BE2C (cell line): ENCODE measurements at regions not wholly inside any gene's neighbourhood (a gene's known extent, or its start where the extent isn't known, plus 50 kb on each side); places are given as distances from the start of the nearest gene placed in this dataset.

ENCODE experiments used
- DNase-seq: peaks from one replicate; pipeline ENCODE4 v3.0.0-alpha.2; 2020
- H3K27me3 ChIP-seq: fragments of 250-450 bp; sonication (Bioruptor Pico); 2 replicates; pipeline ENCODE4 v1.5.1; 2020; ENCODE audit warnings: mild to moderate bottlenecking
- H3K36me3 ChIP-seq: fragments of 250-450 bp; sonication (Bioruptor Pico); 2 replicates; pipeline ENCODE4 v1.5.1; 2020; ENCODE audit warnings: mild to moderate bottlenecking
- H3K4me1 ChIP-seq: fragments of 250-450 bp; sonication (Bioruptor Pico); 2 replicates; pipeline ENCODE4 v1.5.1; 2020
- H3K4me3 ChIP-seq: 2 replicates; pipeline ENCODE4 v1.5.1; 2011; ENCODE audit warnings: low read depth, low read length
- H3K9me3 ChIP-seq: fragments of 250-450 bp; sonication (Bioruptor Pico); 2 replicates; pipeline ENCODE4 v1.5.1; 2020
- TF ChIP-seq, protein P1 (sequence below): IDR thresholded peaks from 2 replicates; pipeline ENCODE4 v1.5.1; 2012; ENCODE audit warnings: mild to moderate bottlenecking, low read depth, low read length

DNA sequence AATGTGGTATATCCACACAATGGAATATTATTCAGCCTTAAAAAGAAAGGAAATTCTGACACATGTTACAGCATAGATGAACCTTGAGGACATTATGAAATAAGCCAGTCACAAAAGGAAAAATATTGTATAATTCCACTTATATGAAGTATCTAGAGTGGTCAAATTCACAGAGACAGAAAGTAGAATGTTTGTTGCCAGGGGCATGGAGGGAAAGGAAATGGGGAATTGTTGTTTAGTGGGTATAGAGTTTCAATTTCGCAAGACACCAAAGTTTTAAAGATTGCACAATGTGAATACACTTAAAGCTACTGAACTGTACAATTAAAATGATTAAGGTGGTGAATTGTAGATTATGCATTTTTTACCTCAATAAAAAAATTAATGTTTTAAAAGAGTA, 92.9 kb downstream of the TXNL1 start:
- H3K27me3 ChIP-seq = no peaks in the 10 kb centered on the region
- no peaks in the 10 kb centered on the region for H3K4me1 ChIP-seq
- no peak overlapping the region for H3K4me3 ChIP-seq
- H3K9me3 ChIP-seq = no peaks in the 10 kb centered on the region
- TF ChIP-seq, protein P1, sequence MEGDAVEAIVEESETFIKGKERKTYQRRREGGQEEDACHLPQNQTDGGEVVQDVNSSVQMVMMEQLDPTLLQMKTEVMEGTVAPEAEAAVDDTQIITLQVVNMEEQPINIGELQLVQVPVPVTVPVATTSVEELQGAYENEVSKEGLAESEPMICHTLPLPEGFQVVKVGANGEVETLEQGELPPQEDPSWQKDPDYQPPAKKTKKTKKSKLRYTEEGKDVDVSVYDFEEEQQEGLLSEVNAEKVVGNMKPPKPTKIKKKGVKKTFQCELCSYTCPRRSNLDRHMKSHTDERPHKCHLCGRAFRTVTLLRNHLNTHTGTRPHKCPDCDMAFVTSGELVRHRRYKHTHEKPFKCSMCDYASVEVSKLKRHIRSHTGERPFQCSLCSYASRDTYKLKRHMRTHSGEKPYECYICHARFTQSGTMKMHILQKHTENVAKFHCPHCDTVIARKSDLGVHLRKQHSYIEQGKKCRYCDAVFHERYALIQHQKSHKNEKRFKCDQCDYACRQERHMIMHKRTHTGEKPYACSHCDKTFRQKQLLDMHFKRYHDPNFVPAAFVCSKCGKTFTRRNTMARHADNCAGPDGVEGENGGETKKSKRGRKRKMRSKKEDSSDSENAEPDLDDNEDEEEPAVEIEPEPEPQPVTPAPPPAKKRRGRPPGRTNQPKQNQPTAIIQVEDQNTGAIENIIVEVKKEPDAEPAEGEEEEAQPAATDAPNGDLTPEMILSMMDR = no peak
- H3K36me3 ChIP-seq = no peaks in the 10 kb centered on the region
- DNase-seq = no peak

DNA sequence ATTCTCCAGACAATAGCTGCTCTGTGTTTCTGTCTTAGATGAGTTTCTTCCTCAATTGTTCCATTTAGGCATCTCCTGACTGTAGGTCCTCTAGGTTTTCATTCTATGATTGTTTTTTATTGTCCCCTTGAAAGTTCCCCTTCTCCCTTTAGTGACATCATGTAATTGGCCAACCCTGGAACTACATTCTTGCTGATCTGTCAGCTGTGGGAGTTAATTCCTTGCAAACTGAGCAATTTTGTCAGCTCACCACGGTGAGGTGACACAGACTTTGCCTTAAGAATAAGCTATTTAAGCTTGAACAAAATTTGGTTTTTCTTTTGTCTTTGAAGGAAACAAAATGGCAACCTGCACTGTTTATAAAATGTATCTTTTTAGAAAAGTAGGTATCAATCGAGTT, 95.9 kb downstream of the TXNL1 start:
- no peaks in the 10 kb centered on the region for H3K27me3 ChIP-seq
- no peaks in the 10 kb centered on the region for H3K36me3 ChIP-seq
- DNase-seq = no peak
- H3K9me3 ChIP-seq = no peaks in the 10 kb centered on the region
- no peaks in the 10 kb centered on the region for H3K4me1 ChIP-seq
- no peak overlapping the region for H3K4me3 ChIP-seq
- TF ChIP-seq, protein P1 = no peak

DNA sequence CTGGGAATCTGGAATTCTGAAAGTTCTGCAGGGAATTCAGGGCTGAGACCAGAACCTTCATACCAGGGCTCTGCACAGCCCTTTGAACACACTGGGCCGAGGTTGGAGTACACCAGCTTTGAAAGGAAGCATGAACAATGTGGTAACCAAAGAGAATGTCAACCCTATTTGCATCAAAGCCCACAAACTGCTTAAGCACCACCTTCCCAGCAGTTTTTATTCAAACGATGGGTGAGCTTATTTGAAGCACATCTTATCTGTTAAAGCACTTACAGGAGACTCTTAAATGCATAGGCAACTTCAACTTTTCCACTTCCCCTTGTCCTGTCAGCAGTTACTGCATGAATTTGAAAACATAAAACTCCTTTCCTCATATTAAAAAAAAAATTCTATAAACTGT, 96.6 kb downstream of the TXNL1 start:
- Histone ChIP-seq H3K36me3 (no peaks in the 10 kb centered on the region), H3K9me3 (no peaks in the 10 kb centered on the region), H3K27me3 (no peaks in the 10 kb centered on the region), H3K4me3 (no peak overlapping the region), H3K4me1 (no peaks in the 10 kb centered on the region)
- TF ChIP-seq, protein P1 = no peak
- no peak for DNase-seq

DNA sequence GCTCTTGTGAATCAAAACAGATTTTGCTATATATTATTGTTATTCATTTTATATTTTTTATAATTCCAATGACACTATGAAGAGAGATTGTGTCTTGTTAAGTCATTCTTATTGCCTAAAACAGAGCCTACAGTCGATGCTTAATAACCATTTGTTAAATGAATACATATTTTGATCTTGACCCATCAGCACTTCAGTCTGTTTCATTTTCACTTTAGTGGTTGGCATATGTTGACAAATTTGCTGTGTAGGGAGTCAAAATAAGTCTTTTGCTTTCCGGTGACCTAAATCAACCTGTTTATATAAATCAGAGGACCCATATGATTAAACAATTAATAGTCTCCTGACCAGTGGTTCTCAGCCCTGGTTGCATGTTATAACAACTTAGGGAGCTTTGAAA, 97.1 kb downstream of the TXNL1 start:
- TF ChIP-seq, protein P1 = no peak
- Histone ChIP-seq H3K4me3 (no peak overlapping the region), H3K9me3 (no peaks in the 10 kb centered on the region)

DNA sequence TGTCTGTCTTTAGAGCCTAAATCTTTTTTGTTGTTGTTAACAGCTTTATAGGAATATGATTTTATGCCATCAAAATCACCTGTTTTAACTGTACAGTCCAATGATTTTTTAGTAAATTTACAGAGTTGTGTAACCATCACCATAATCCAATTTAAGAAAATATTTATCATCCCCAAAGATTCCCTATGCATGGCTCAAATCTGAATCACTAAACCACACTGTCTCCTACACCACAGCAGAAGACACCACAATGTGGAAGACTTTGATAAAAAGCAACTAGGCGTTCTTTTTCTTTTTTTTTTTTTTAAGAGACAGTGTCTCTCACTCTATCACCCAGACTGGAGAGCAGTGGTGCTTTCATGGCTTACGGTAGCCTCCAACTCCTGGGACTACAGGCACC, 99.6 kb downstream of the TXNL1 start:
- Histone ChIP-seq H3K4me1 (no peaks in the 10 kb centered on the region), H3K27me3 (no peaks in the 10 kb centered on the region), H3K4me3 (no peak overlapping the region), H3K9me3 (no peaks in the 10 kb centered on the region), H3K36me3 (no peaks in the 10 kb centered on the region)
- DNase-seq = no peak
- TF ChIP-seq, protein P1 = no peak

More for the DNA sequence above, 97.1 kb downstream of the TXNL1 start:
- Histone ChIP-seq H3K27me3 (no peaks in the 10 kb centered on the region), H3K4me1 (no peaks in the 10 kb centered on the region), H3K36me3 (no peaks in the 10 kb centered on the region)
- DNase-seq = no peak

DNA sequence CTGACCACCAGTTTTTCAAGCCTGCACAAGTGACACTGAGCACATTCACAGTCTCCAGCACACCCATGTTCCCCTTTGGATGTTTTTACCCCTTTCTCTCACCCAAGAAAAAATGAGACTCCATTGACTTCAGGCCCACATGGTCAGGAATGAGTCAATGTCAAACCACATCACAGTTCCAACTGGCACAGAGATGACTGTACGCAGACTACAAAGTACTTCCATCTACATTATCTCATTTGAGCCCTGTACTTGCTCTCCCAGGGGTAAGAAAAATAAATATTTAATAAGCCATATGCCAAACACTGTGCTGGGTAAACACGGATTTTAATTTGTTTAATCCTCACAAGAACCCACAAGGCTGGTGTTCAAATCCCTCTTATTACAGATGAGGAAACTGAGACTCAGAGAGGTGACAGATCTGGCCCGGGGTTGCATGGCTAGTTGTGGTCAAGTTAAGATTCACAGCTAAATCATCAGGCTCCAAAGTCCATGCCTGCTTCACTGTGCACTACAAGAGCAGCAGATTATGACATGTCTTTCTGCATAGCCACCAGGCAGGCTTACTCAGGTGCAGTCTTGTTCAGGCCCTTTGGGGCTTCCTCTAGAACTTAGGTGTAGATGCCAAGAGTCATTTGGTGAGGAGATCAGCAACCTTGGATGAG, 106.1 kb downstream of the TXNL1 start:
- TF ChIP-seq, protein P1 = no peak
- no peaks in the 10 kb centered on the region for H3K27me3 ChIP-seq
- no peaks in the 10 kb centered on the region for H3K9me3 ChIP-seq
- H3K36me3 ChIP-seq = no peaks in the 10 kb centered on the region
- no peak overlapping the region for H3K4me3 ChIP-seq
- H3K4me1 ChIP-seq = no peaks in the 10 kb centered on the region
- DNase-seq = no peak
